ENCODE measurements at regions not wholly inside any gene's neighbourhood (a gene's known extent, or its start where the extent isn't known, plus 50 kb on each side); places are given as distances from the start of the nearest gene placed in this dataset.
"Not testable (repeated sequence)": the region's sequence is repeated elsewhere in the genome, so short reads cannot be mapped to it uniquely, and the experiment has no call there.

GRCh38 chr13:33340631-33341030, 55.1 kb upstream of the STARD13 start:
- no peak for DNase-seq

- no peak for DNase-seq
These were observed 56.4 kb upstream of the STARD13 start for GRCh38 chr13:33341861-33342452.

DNA sequence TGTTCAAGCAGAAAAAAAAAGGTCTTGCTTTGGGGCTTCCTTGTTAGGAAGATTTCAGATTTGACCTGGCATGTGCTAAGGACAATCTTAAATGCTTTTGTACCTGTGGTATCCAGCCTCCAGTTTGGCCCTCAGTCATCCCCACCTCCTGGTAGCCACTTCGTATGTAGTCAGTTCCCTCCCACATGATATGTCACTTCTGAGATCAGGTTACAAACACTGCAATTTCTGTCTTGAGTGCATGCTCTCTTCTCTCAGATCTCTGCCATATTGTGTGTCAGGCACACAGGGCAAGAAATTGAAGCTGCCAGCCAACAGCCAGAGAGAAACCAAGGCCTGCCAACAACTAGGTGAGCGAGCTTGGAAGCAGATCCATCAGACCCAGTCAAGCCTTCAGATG, 60.3 kb upstream of the STARD13 start:
- DNase-seq: no peak

- DNase-seq: no peak
These were observed 62.3 kb upstream of the STARD13 start for GRCh38 chr13:33347861-33348260.

DNA sequence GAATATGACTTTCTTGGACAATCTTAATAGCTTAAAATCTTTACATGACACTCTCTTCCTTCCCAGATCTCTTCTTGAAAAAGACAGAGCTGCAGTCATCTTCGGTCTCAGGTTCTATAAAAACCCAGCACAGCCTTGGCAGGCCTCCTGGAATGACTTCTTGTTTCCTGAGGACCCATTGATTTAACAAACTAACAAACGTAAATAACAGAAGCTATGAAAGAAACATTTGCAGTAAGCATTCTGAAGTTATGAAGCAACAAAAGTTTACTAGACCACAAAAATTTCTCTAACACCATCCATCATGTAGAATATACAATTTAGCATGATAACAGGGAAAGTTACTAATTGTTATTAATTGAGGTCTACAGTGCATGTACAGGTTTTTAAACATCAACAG, 62.8 kb upstream of the STARD13 start:
- no peak for DNase-seq

DNA sequence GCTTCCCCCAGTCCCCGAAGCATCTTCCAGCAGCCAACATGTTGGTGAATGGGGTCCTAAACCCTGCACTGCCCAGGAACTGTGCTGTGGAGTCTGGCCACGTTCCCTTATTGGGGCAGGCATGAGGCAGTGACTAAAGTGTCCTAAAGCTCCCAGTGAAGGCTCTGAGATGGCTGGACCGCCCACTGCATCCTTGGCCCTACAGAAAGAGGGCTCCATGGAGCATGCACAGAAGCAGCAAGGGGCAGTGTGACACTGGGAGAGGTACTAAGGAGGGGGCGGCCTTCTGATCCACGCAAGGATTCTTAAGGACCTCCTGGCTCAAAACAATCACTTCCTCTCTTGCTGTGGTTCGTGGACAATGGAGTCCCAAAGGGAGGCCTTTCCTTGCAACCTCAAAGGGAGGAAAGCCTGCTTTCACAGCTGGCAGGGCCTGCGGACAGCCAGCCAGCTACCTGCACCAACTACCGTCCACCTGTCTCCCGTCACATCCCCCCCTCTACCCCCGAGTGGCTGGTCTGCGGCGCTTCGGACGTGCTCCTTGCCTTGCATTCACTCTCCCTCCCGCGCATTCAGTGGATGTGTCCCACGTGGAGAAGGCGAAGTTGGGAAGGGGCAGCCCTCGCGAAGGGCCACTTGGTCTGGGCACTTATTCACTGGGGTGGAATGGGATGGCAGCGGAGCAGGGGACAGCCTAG, 63.9 kb upstream of the STARD13 start:
- no peak for DNase-seq

DNA sequence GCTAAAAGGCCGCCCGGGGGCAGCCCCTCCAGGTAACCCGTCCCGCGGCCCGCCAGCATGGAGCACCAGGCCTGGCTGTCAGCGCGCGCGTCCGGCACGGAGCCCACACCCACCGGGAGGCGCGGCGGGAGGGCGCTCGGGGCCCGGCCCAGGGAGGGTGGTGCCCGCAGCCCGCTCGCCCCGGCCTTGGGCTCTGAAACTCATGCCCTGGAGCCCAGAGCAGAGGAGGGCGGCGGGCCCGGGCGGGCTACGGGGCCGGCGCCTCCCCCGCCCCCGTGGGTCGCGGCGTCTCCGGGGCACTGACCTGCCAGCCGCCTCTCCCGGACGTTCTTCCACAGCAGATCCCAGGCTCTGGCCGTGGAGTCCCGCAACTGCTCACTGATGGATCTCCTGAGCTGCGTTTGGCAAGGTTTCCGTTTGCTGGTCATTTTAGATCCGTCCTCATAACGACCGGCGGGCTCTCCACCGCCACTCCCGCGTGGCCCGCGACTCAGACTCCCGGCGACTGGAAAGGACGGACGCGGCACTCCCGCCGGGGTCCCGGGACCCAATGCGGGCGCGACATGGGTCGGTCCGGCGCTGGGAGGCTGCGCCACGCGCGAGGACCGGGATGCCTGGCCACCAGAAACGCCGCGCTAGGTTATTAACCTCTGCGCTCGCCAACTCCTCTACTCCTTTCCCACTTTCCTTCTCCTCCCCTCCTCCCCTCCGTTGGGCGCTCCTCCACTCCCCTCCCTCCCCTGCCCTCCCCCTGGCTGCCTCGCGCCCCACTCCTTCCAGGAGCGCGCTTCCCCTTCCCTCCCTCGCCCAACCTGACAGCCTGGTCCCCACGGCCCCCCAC, 64.7 kb upstream of the STARD13 start:
- no peak for DNase-seq

DNA sequence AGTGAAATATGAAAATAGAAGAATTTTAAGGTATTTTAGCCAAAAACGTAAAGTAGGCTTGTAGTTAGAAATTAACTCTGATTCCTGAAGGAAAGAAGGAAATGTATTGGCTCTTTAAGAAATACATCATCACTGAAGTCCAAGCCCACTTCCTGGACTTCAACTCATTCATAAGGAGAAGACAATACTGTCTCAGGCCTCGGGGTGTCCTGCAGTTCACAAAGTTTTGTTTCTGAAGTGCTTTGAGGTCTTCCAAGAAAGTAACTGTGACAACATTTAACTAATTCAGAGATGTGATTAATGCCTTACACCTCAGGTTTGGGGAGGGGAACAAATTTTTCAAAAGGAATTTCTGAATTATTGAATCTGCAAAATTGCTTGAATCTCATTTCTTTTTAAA, 65.8 kb upstream of the STARD13 start:
- DNase-seq: no peak

DNA sequence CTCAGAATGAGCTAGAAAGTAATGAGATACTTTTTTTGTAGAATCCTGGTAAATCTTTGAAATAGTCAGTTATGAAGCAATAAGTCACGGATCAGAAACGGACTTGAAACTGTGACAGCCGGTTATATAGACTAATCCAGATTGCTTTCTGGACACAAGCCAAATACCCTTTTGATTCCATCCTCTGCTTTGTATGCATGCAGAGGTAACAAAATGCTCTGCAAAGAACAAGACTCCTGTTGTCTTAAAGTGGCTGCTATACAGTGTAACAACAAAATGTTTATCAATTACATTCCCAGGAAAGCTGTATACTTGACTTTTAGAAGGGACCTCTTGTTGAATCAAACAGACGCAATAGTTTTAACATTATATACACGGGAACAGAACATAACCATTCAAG, 66.5 kb upstream of the STARD13 start:
- DNase-seq: peak; percentile 84

DNA sequence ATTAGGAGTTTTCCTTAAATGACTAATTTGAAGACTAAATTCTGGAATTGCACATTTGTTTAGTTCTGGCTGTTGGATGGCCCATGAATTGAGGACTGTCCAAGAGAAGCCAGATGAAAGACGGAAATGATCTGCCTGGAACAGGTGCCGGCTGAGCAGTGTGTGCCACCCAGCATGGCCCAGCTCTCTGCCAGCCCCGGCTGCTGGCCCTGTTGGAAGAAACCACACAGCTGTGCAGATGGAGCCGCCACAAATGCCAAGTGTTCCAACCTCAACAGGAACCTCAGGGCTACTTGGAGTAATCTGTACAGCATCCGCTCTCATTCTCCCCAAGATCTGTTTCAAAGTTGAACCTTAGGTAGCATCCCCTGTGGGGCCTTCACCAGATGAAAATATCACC, 67.0 kb upstream of the STARD13 start:
- DNase-seq: peak; percentile 50

DNA sequence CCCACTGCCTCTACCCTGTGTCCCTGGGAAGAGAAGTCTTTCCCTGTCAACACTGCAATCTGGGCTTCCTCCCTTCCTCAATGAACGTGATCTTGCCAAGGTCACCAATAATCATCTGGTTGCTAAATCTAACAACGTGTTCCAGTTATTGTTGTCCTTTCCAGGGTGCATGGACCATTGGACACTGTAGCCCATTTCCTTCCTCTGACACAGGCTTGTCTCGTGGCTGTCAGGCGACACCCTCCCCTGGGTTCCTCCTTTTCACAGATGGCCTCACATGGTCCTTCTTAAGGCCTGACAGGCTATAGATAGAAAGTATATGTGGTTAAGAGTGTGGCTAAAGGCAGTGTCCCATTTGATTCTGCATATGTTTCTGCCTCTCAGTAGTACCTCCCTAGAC, 67.7 kb upstream of the STARD13 start:
- no peak for DNase-seq

GRCh38 chr13:33353646-33354045, 68.1 kb upstream of the STARD13 start:
- DNase-seq: no peak

GRCh38 chr13:33355201-33355895, 69.8 kb upstream of the STARD13 start:
- DNase-seq: no peak

DNA sequence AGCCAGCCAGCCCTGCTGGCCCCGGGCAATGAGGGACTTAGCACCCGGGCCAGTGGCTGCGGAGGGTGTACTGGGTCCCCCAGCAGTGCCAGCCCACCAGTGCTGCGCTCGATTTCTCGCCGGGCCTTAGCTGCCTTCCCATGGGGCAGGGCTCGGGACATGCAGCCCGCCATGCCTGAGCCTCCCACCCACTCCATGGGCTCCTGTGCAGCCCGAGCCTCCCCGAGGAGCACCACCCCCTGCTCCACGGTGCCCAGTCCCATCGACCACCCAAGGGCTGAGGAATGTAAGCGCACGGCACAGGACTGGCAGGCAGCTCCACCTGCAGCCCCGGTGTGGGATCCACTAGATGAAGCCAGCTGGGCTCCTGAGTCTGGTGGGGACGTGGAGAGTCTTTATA, 72.5 kb upstream of the STARD13 start:
- DNase-seq: not testable (repeated sequence)

- no peak for DNase-seq
These were observed 77.6 kb upstream of the STARD13 start for GRCh38 chr13:33362986-33363727.

GRCh38 chr13:33364192-33364591, 78.6 kb upstream of the STARD13 start:
- DNase-seq: no peak

DNA sequence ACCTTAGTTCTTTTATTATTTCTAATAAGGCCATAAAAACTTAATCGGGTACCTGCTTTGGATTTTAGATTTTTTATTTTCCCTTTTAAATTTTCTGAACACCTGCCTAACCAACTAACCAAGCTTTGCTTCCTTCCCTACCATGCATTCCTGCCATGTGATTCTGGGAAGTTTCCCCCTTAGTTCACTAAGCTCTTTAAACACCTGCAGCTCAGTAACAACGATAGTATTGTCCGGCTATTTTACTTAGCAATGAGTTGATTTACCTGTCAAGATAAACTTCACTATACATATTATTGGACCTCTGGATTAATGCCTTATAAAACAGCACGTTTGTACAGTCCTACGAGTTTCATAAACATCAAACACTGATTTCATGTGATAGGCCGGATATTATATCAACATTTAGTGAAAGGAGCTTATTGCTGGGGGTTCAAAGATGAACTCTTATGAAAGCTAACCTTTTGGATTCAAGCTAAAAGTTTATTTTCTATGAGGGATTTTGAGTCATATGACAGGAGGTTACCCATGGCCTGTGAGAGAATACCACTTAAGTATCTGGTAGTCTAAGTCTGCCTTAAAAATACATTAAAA, 81.0 kb upstream of the STARD13 start:
- DNase-seq: no peak

DNA sequence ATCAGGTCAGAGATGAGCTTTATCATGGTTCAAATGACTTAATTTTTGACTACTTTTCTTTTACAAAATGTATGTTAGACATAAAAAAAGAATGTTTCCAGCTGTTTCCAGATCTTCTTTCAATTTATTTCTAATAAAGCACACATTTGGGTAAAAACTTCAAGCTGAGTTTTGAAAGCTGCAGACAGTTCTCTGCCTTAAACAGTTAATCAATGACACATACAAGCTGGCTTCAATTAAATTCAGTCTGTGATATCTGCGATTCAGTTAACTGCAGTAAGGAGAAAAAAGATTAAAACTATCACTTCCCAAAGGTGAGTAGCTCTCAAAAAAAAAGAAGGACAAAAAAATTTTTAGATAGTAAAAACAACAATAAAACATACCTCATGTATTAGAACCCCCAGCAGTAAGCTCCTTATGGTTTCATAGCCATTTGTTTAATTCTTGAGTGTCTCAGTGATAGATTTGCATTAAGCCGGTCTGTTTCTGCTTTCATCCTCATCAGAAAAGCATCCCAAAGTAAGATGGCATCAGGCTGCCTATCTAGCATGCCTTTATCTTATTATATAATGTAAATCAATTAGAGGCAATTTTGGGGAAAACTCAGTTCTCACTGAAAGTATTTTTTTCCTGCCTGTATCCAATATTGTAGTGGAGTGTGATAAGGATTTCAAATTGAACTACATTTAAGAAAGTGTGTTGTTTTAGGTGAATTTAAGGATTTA, 81.8 kb upstream of the STARD13 start:
- DNase-seq: no peak

DNA sequence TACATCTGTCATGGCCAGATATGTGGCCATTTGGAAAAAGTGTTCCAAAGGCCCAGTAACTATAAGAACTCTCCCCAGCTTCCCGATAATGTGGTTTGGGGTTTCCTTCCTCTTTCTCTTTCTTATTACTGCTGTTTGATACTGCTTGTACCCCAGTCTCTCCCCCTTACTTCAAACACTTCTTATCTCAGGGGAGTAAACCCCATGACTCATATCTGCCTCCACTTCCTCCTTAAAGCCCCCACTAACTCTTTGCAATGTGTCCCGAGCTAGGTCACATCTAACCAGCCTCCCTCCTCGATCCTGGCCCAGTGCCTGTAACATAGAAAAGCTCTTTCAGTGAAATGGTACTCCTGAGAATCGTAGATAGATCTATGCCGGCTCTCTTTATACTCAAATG, 82.4 kb upstream of the STARD13 start:
- no peak for DNase-seq

GRCh38 chr13:33369073-33369472, 83.5 kb upstream of the STARD13 start:
- no peak for DNase-seq

DNA sequence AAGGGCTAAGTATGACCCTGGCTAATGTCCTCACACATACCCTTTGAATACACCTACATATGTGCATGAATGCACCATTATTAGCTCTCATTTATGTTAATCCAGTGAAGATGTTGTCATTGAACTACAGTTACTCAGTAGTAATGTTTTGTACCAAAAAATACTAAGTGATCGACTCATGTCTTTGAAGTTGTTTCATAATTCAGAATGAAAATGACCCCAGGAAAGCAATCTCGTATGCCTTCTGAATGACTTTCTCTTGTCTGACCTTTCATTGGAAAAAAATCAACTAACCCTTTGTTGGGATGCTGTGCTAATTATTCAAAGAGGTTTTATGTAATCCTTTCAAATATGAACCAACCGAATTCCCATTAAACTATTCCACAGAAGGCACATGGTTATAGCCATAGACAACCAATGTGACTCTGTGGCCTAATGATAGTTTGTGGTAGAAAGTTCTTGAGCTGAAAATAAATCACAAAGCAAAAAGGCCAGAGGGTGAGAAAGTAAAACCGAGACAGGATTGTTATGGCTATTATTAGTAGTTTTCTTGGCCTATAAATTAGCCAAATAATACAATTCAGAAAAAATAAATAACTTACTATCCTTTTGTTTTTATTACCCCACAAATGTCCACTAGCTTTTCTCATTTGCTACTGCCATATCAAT, 86.8 kb upstream of the STARD13 start:
- DNase-seq: no peak

All from NCI-H1694 (cell line).